Adrenal gland (tissue), 5 donors: ENCODE measurements at regions not wholly inside any gene's neighbourhood (a gene's known extent, or its start where the extent isn't known, plus 50 kb on each side); places are given as distances from the start of the nearest gene placed in this dataset.

Source experiments
- POLR2A ChIP-seq, 2 donors: fragments of 450-650 bp; IDR thresholded peaks; one replicate each; pipeline ENCODE4 v1.6.1; 2017; ENCODE audit warnings: antibody characterized with exemption in 2 of 2, mild to moderate bottlenecking in 2 of 2, moderate library complexity in 1 of 2
- TF ChIP-seq, protein P1 (sequence below), 6 experiments: fragments of 450-650 bp in 4 of 6; fragments of 200-600 bp in 2 of 6; sonication (generic) in 1 of 6; IDR thresholded peaks; 1 replicate in 5 of 6; 2 replicates in 1 of 6; pipeline versions ENCODE4 v1.5.1 to v1.8.0; 2016 to 2021; ENCODE audit warnings: antibody characterized with exemption in 6 of 6, mild to moderate bottlenecking in 2 of 6, moderate library complexity in 1 of 6
- donor health status: DM: no; HTN: no; CAD: no.

DNA sequence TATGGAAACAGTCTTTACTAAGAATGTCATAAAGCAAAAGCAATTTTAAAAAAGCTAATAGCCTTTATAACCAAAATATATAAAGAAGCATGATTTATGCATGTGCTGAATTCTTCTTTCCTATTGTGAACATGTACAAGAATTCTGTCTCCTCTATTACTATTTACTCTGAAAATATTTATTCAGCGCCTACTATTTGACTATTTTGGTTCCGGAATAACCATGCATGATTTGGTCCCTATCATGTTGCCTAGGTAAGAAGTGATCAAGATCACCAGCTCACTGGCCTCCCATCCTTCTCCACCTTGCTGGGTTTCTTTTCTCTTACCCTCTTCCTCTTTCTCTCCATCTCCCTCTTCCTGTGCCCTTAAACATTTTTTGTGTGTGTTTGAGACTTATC, 443.8 kb downstream of the SH3GL2 start:
- TF ChIP-seq, protein P1, sequence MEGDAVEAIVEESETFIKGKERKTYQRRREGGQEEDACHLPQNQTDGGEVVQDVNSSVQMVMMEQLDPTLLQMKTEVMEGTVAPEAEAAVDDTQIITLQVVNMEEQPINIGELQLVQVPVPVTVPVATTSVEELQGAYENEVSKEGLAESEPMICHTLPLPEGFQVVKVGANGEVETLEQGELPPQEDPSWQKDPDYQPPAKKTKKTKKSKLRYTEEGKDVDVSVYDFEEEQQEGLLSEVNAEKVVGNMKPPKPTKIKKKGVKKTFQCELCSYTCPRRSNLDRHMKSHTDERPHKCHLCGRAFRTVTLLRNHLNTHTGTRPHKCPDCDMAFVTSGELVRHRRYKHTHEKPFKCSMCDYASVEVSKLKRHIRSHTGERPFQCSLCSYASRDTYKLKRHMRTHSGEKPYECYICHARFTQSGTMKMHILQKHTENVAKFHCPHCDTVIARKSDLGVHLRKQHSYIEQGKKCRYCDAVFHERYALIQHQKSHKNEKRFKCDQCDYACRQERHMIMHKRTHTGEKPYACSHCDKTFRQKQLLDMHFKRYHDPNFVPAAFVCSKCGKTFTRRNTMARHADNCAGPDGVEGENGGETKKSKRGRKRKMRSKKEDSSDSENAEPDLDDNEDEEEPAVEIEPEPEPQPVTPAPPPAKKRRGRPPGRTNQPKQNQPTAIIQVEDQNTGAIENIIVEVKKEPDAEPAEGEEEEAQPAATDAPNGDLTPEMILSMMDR (IDR thresholded peaks at IDR 0.05), result no peak
- no peak for TF ChIP-seq POLR2A (IDR thresholded peaks at IDR 0.05)
